Cardiac fibroblast (primary cell): ENCODE measurements at regions not wholly inside any gene's neighbourhood (a gene's known extent, or its start where the extent isn't known, plus 50 kb on each side); places are given as distances from the start of the nearest gene placed in this dataset.

Experiments
- DNase-seq, 2 donors: peaks; one replicate each; pipeline versions ENCODE4 v3.0.0 to v3.0.0-alpha.2; 2010; ENCODE audit warnings: low read depth in 2 of 2
- H3K4me3 ChIP-seq, 2 donors: replicated peaks in 1 of 2; 1 replicate in 1 of 2; 2 replicates in 1 of 2; pipeline ENCODE4 v1.5.1; 2011; ENCODE audit warnings: low read depth in 2 of 2, low read length in 2 of 2, mild to moderate bottlenecking in 2 of 2, moderate library complexity in 1 of 2
- CTCF ChIP-seq: IDR thresholded peaks from one replicate; pipeline ENCODE4 v1.5.1; 2011; ENCODE audit warnings: low read depth, mild to moderate bottlenecking, low read length, inconsistent platforms

- no peak overlapping the region for H3K4me3 ChIP-seq
- DNase-seq = no peak
- no peak for TF ChIP-seq CTCF
These were observed 588.8 kb upstream of the PBX1 start for GRCh38 chr1:163970151-163970550.

DNA sequence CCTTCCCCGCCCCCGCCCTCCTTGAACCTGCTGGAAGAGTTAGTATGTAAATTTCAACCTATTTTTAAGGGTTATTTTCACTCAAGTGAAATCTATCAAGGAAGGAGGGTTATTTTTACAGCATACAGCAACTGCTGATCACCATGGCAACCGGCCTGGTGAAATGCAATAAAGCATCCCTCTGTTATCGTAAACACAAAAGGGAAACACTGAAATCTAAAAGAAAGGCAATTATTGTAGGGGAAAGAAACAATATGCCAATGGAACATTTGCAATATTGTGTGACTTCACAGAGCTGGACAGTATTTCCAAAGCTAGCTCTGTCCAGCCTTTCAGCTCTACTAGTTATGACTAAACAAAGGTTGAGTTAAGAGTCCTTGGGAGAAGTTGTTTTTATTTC, 588.3 kb upstream of the PBX1 start:
- no peak for TF ChIP-seq CTCF

DNA sequence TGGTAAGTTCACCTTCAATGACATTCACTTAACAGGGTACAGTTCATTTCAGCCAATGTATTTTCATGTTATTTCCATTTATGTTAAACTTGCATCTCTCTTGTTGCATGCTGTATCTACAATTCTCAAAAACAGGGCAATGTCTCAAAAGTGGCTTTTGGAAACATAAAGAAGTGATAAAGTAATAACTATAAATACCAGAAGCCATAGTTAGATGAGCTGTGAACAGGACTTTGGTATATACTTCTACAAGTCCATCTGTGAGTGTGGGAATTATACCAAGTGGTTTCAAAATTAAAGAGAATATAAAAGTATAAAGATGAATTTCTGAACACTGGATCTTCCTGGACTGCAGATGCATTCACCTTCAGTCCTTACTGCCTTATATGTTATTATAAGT, 585.4 kb upstream of the PBX1 start:
- no peak for TF ChIP-seq CTCF
- no peak for DNase-seq
- H3K4me3 ChIP-seq = no peak overlapping the region

More for the DNA sequence above, 588.3 kb upstream of the PBX1 start:
- peak in 1 of 2 donors; percentile 1 for DNase-seq
- no peak overlapping the region for H3K4me3 ChIP-seq

- no peak for TF ChIP-seq CTCF
- no peak overlapping the region for H3K4me3 ChIP-seq
- no peak for DNase-seq
These were observed 584.9 kb upstream of the PBX1 start for GRCh38 chr1:163974120-163974519.

DNA sequence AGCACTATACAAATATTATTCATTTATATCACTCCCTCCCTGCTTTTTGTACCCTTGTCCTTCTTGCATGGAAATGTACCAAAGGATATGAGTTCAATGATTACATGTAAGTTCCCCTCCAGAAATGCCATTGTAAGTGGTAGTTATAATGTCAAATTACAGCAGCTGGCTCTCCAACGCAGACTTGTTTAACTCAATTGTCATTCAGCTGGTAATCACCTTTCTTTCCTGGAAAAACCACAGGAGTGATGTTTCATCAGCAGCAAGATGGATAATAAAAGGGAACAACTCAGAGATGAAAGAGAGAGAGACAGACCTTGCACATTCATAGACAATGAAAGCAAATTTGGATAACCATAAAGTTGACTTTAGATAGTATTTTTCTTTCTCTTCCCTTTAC, 578.6 kb upstream of the PBX1 start:
- no peak for TF ChIP-seq CTCF
- no peak overlapping the region for H3K4me3 ChIP-seq
- DNase-seq = no peak

DNA sequence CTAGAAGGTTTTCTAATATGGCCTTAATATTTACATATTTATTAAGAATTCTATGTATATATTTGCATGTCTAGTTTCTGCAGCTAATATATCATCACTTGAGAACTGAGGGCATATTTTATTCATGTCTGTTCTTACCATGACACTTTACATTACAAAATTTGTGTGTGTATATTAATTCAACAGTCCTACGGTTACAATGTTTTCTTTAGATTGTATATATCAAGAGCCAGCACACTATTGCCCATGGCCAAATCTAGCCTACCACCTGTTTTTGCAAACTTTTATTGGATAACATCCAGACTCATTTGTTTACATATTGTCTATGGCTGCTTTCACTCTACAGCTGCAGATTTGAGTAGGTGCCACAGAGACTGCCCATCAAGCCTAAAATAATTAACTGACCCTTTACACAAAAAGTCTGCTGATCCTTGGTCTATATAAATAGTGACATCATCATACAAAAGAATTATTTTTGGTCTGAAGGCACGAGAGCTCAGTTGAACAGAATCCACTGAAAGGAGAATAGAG, 577.4 kb upstream of the PBX1 start:
- H3K4me3 ChIP-seq = no peak overlapping the region
- no peak for DNase-seq
- no peak for TF ChIP-seq CTCF

GRCh38 chr1:163983097-163983496, 575.9 kb upstream of the PBX1 start:
- no peak overlapping the region for H3K4me3 ChIP-seq
- TF ChIP-seq CTCF = no peak
- DNase-seq = no peak
